ENCODE measurements at regions not wholly inside any gene's neighbourhood (a gene's known extent, or its start where the extent isn't known, plus 50 kb on each side); places are given as distances from the start of the nearest gene placed in this dataset.

GRCh38 chr10:29202386-29202940 is 86.4 kb upstream of the LYZL1 start:
- TF ChIP-seq CTCF (IDR thresholded peaks at IDR 0.05), result no peak
- TF ChIP-seq POLR2A (IDR thresholded peaks at IDR 0.05), result no peak
